ENCODE measurements at regions not wholly inside any gene's neighbourhood (a gene's known extent, or its start where the extent isn't known, plus 50 kb on each side); places are given as distances from the start of the nearest gene placed in this dataset.
A peak's percentile ranks its signal among the peaks of the same experiment; 100 is the strongest.
"Not testable (repeated sequence)": the region's sequence is repeated elsewhere in the genome, so short reads cannot be mapped to it uniquely, and the experiment has no call there.

- intact Hi-C loops (cut with DNase I): no loop called here
- DNase-seq: no peak
Observed at GRCh38 chr1:96464066-96464465, 257.5 kb upstream of the PTBP2 start.

DNA sequence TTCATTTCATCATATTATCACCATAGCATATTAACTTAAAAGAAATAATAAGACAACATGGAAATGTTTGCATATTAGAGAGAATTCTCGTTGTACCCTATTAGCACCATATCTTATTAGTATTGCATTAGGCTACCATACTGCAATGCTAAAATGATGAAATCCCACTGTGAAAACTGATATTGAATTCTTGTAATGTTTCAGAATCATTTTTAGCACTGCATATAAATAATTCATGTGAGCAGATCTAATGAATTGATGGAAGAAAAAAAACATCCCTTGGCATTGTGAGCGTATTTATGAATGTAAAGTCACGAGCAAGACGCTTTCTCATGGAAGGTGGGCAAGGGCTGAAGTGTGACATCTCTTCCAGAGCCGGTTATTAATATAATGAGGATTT lies 257.1 kb upstream of the PTBP2 start:
- intact Hi-C loops (cut with DNase I): no loop called here
- DNase-seq: no peak

- DNase-seq: no peak
- intact Hi-C loops (cut with DNase I): no loop called here
Observed at GRCh38 chr1:96464991-96465390, 256.6 kb upstream of the PTBP2 start.

DNA sequence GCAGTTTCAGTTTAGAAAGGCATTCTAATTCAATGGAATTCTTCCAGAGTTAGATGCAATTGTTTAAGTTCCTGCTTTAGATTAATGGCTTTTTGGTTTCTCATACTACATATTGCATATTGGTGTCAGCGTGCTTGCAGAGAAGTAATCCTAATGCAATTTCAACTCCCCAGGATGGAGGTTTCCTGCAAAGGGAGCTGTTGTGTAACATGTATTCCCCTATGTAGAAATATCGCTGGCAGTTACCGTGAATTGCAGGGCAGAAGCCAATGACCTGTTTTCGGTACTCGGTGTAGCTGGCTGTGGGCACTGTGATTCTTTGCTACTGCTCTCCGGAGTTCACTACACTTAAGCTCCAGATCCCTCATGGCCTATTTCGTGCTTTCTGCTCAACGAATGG lies 256.1 kb upstream of the PTBP2 start:
- DNase-seq: no peak
- intact Hi-C loops (cut with DNase I): no loop called here

- intact Hi-C loops (cut with DNase I): no loop called here
- no peak for DNase-seq
Observed at GRCh38 chr1:96466842-96467241, 254.7 kb upstream of the PTBP2 start.

DNA sequence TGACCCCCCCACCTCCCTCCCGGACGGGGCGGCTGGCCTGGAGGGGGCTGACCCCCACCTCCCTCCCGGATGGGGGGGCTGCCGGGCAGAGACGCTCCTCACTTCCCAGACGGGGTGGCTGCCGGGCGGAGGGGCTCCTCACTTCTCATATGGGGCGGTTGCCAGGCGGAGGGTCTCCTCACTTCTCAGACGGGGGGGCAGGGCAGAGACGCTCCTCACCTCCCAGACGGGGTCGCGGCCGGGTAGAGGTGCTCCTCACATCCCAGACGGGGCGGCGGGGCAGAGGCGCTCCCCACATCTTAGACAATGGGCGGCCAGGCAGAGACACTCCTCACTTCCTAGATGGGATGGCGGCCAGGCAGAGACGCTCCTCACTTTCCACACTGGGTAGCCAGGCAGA lies 251.9 kb upstream of the PTBP2 start:
- DNase-seq; intact Hi-C loops (cut with DNase I): not testable (repeated sequence)

GRCh38 chr1:96472471-96472870 lies 249.1 kb upstream of the PTBP2 start:
- intact Hi-C loops (cut with DNase I): no loop called here

GRCh38 chr1:96473791-96474434 lies 247.7 kb upstream of the PTBP2 start:
- intact Hi-C loops (cut with DNase I): no loop called here
- DNase-seq: peak in 2 of 42 donors; percentile 5 to 9

More at GRCh38 chr1:96472471-96472870, 249.1 kb upstream of the PTBP2 start:
- DNase-seq: no peak

DNA sequence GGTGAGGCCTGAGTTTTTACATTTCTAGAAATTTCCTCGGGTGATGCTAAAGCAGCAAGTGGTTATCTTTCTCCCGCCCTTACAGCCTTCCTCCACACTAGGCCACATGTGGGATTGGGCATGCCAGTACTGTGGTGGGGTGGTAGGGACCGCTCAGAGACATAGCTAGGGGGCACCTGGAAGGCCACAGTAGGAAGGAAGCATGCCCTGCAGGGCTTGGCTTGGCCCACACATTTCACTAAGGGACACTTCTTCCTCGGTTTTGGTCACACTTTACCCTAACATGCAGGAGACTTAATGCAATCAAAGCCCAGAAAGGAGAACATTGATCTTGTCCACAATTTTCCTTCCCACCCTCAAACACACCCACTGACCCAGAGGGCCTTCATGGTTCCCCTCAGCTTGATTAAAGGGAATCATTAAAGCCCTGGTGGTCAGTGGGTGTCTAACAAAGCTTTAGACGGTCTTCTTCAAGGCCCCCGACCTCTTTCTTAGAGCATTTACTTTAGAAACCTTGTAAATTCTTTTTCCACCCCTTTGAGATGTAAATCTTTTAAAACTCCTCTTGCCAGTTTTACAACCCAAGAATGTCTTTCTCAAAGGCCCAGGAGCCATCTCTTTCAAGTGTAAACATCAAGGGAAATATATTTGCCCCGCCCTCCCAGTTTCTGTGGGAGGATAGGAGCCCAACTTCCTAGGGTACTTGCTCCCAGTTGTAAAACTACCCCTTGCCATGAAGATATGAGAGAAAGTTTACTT lies 246.4 kb upstream of the PTBP2 start:
- intact Hi-C loops (cut with DNase I): no loop called here

DNA sequence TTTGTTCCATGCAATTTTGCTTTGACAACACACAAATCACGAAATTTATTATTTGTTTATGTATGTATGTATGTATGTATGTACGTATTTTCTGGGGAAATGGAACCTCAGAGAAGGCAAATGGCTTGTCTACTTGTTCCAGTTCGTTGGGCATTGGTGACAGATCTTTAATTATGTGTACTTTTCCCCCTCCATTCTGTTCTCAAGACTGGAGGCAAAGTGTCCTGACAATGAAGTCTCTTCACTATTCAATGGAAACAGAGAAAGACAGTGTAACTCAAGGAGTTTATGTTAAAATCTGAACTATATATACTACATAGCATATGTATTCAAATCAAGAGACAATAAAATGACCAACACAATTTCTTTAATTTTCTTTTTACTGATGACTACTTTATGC lies 245.7 kb upstream of the PTBP2 start:
- DNase-seq: no peak
- intact Hi-C loops (cut with DNase I): no loop called here

More for the DNA sequence above, 246.4 kb upstream of the PTBP2 start:
- DNase-seq: no peak

DNA sequence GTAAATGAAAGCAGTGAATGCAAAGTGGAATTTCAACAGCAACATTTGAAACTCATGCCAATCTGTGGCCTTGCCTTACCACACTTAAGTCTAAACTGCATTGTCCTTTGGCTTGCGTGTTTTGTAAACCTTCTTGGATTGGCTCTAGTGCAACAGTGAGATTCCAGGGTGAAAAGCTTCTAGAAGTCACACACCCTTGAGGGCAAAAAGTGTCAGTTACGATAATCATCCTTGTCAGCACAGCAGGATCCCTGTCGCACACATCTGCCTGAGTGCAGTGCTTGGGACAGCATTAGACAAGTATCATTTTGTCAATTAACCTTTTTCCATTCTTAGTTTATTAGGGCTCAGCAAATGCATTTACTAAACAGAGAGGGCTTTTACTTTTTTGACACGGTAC lies 243.4 kb upstream of the PTBP2 start:
- DNase-seq: no peak

GRCh38 chr1:96481409-96481808 lies 240.2 kb upstream of the PTBP2 start:
- intact Hi-C loops (cut with DNase I): no loop called here
- DNase-seq: no peak

More for the DNA sequence above, 243.4 kb upstream of the PTBP2 start:
- intact Hi-C loops (cut with DNase I): no loop called here

DNA sequence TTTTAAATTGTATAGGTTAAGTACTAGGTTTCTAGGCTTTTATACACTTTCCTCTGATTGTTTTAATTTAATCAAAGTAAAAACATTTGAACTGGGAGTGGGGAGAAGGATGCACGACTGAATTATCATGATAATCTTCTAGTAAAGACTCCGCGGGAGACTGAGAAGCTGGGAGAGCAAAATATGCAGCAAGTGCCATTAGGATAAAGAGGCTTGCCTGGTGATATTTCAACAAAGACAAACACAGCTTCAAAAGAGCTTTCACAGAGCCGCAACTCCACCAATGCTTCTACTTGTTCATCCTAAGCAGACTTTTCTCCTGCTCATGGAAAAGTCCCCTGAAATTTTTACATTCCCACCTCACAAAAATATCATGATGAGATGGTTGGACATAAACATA lies 239.0 kb upstream of the PTBP2 start:
- intact Hi-C loops (cut with DNase I): no loop called here
- DNase-seq: no peak

- intact Hi-C loops (cut with DNase I): no loop called here
Observed at GRCh38 chr1:96487394-96487793, 234.2 kb upstream of the PTBP2 start.

DNA sequence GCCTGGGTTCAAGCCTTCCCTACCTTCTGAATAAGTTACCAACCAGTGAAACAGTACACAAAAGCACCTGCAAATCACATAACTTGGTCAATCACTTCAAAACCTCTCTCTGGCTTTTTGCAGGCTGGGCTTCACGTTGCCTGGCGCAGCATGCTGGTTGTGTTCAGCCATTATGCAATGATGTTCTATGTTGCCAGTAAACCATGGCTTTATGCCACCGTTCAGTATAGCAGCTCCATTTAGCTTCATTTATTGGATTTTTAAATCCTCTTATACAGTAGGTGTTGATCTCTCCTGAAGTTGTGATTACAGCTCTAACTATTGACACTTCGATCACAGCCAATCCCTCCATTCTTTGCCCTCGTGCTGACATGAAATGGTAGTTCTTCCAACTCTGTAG lies 233.6 kb upstream of the PTBP2 start:
- intact Hi-C loops (cut with DNase I): no loop called here

More at GRCh38 chr1:96487394-96487793, 234.2 kb upstream of the PTBP2 start:
- peak in 2 of 42 donors; percentile 21 to 58 for DNase-seq

GRCh38 chr1:96488777-96489176 lies 232.8 kb upstream of the PTBP2 start:
- no peak for DNase-seq
- intact Hi-C loops (cut with DNase I): no loop called here

More for the DNA sequence above, 233.6 kb upstream of the PTBP2 start:
- DNase-seq: peak in 3 of 42 donors; percentile 4 to 48 (median 20)

- intact Hi-C loops (cut with DNase I): no loop called here
- no peak for DNase-seq
Observed at GRCh38 chr1:96492236-96492635, 229.3 kb upstream of the PTBP2 start.

GRCh38 chr1:96498744-96499340 lies 222.7 kb upstream of the PTBP2 start:
- intact Hi-C loops (cut with DNase I): no loop called here
- DNase-seq: no peak

- peak in 37 of 42 donors; percentile 6 to 75 (median 43) for DNase-seq
- intact Hi-C loops (cut with DNase I): no loop called here
Observed at GRCh38 chr1:96508233-96508632, 213.4 kb upstream of the PTBP2 start.

- DNase-seq: no peak
- intact Hi-C loops (cut with DNase I): no loop called here
Observed at GRCh38 chr1:96509339-96509738, 212.2 kb upstream of the PTBP2 start.

Measured in head of caudate nucleus (tissue), 42 donors.